IPS-18c (cell line): ENCODE measurements at regions not wholly inside any gene's neighbourhood (a gene's known extent, or its start where the extent isn't known, plus 50 kb on each side); places are given as distances from the start of the nearest gene placed in this dataset.
A peak's percentile ranks its signal among the peaks of the same experiment; 100 is the strongest.

Experiments used
- H3K4me3 ChIP-seq: 2 replicates; pipeline ENCODE4 v1.7.0; 2013; ENCODE audit warnings: low read depth, mild to moderate bottlenecking, low read length, moderate library complexity; ENCODE audit not compliant: insufficient read depth
- H3K9me3 ChIP-seq: one replicate; pipeline ENCODE4 v1.6.1; 2013; ENCODE audit warnings: mild to moderate bottlenecking, low read length, moderate library complexity; ENCODE audit not compliant: control insufficient read depth, insufficient read depth

DNA sequence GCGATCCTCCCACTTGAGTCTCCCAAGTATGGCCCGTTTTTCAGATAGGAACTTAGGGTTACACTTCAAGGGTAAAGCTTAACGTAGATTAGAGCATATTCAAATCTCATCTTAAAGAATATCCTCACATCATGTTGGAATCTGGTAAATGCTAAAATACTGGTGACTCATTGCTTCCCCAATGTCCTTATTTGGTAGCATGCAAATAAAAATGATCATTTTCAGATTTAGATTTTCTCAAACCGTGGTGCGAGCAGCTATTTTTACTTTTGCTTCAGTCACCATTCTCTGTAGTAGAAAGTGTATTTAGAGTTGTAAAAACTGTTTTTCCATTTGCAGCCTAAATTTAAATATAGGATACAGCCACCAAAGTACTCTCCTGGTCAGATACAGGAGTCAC, 101.5 kb upstream of the MAML3 start:
- no peak overlapping the region for H3K4me3 ChIP-seq
- H3K9me3 ChIP-seq, result no peaks in the 10 kb centered on the region

DNA sequence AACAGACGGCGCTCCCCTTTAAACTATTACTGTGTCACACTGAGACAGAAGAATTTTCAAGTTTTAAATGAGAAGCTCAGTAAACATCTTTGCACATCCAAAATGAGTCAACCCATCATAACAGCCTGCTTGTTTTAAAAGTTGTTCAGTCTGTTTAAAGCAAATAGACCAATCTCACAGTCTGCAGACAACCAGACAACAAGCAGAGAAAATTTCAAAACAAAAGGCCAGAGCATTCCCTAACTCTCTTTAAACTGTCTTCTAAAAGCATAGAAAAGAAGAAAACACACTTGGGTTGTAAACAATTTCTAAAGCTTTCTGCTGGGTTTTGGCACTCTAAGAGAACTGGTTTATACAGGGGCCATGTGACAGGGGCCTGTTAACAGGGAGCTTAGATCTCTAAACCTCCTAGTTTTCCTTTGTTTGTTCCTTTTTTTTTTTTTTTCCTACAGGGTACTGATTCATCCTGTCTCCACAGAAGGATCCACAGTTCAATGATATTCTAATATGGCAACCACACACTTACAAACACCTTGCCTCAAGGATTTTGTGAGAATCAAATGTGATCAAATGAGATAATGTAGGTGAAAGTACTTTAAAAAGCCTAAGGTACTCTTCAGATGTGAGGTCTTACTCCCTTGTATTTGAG, 100.8 kb upstream of the MAML3 start:
- Histone ChIP-seq H3K9me3 (no peaks in the 10 kb centered on the region), H3K4me3 (no peak overlapping the region)

GRCh38 chr4:140253556-140254027, 99.6 kb upstream of the MAML3 start:
- H3K4me3 ChIP-seq, result no peak overlapping the region; the same call in 1 of the 2 replicates
- H3K9me3 ChIP-seq, result no peaks in the 10 kb centered on the region

- peak overlapping the region; percentile 40 for H3K4me3 ChIP-seq
These were observed 99.0 kb upstream of the MAML3 start for GRCh38 chr4:140252742-140253555.

GRCh38 chr4:140252141-140252741, 98.3 kb upstream of the MAML3 start:
- Histone ChIP-seq H3K4me3 (peak overlapping the region; percentile 40), H3K9me3 (no peaks in the 10 kb centered on the region)

More at GRCh38 chr4:140252742-140253555, 99.0 kb upstream of the MAML3 start:
- no peaks in the 10 kb centered on the region for H3K9me3 ChIP-seq

DNA sequence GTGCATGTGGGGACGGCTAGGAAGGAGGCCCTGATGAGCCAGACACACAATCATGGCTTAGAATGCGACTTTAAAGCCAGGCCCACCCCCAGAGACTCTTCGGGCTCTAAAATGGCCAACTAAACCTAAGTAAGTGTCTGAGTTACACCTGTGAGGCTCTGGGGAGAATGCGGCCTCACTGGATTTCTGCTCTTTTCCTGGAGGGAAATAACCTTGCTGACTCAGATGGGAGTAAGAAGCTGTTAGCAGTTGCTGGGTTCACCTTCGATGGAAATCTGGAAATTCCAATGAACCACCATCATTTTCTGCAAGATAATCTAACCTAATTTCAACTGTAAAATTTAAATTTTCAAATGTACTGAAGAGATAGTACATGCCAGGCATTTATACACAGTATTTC, 97.6 kb upstream of the MAML3 start:
- Histone ChIP-seq H3K4me3 (no peak overlapping the region), H3K9me3 (no peaks in the 10 kb centered on the region)

GRCh38 chr4:140250989-140251552, 97.1 kb upstream of the MAML3 start:
- Histone ChIP-seq H3K9me3 (no peaks in the 10 kb centered on the region), H3K4me3 (no peak overlapping the region)

- no peak overlapping the region for H3K4me3 ChIP-seq
- H3K9me3 ChIP-seq, result no peaks in the 10 kb centered on the region
These were observed 95.4 kb upstream of the MAML3 start for GRCh38 chr4:140249351-140249750.

DNA sequence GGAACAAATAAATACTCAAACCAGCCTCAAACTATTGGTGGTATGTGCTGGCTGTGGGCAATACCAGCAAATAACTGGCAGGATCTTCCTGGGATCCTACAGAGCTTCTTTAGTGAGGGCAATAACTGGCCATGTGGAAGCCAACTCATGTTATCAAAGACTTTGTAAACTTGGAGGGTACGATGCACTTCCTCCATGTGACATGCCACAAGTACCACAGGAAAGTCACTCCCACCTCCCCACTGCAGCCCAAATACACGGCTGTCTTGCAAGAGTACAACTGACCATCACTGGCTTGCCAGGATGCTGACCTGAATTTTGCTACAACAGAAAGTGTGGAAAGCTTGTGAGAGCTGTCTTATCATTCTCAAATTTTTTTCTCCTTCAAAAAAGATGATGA, 93.3 kb upstream of the MAML3 start:
- H3K9me3 ChIP-seq, result no peaks in the 10 kb centered on the region
- no peak overlapping the region for H3K4me3 ChIP-seq

GRCh38 chr4:140246216-140246615, 92.2 kb upstream of the MAML3 start:
- Histone ChIP-seq H3K4me3 (no peak overlapping the region), H3K9me3 (no peaks in the 10 kb centered on the region)

- no peak overlapping the region for H3K4me3 ChIP-seq
- H3K9me3 ChIP-seq, result no peaks in the 10 kb centered on the region
These were observed 90.3 kb upstream of the MAML3 start for GRCh38 chr4:140244328-140244727.

- Histone ChIP-seq H3K4me3 (no peak overlapping the region), H3K9me3 (no peaks in the 10 kb centered on the region)
These were observed 89.3 kb upstream of the MAML3 start for GRCh38 chr4:140243278-140243753.

- Histone ChIP-seq H3K9me3 (no peaks in the 10 kb centered on the region), H3K4me3 (no peak overlapping the region)
These were observed 88.6 kb upstream of the MAML3 start for GRCh38 chr4:140242357-140243277.

DNA sequence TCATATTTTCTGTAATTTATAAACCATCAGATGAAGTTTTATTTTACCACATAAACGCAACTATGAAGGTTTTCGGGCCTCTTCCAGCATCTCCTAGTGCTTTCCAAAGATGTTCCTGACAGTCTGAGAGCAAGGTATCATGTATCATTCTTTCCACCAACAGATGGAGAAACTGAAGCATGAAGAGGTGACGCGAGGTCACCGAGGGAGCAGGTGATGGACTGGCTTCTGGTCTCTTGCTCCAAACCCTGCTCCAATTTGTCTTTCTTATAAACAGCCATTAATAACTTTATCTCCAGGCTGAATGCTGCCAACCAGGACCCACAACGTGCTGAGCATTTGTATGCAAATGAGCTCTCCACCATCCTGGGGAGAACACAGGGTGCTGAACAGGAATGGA, 86.3 kb upstream of the MAML3 start:
- Histone ChIP-seq H3K4me3 (no peak overlapping the region), H3K9me3 (no peaks in the 10 kb centered on the region)

GRCh38 chr4:140239311-140239710, 85.3 kb upstream of the MAML3 start:
- H3K9me3 ChIP-seq, result no peaks in the 10 kb centered on the region

DNA sequence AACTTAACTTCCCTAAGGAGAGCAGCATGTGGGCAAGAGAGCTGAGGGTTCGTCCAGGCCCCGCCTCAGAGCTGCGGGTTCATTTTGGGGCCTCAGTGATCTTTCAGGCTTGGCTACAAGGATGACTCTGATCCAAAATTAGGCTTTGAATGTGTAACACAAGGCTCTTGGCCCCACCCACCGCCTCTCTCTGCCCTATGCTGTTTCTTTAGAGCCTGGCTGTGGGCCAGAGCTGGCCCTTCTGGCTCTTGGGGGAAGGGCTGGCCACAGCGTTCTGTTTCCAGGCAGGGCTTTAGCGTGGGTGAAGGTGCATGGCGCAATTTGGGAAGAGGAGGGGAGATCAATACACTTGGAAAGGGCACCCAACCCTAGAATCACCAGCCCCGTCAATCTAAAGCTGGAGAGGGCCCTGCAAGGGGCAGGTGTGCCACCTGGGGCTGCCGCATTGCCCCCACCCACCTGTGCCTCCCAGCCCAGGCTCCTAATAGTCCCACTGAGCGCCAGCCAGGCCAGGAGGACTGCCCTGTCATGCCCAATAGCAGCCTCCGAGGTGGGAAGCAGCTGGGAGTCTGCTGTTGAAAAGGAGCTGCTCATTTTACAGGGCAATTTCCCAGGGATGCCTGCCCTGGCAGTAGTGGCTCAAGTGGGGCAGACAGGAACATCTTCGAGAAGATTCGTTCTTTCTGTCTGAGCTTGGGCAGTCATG, 84.5 kb upstream of the MAML3 start:
- H3K9me3 ChIP-seq, result no peaks in the 10 kb centered on the region
- no peak overlapping the region for H3K4me3 ChIP-seq

More at GRCh38 chr4:140239311-140239710, 85.3 kb upstream of the MAML3 start:
- H3K4me3 ChIP-seq, result no peak overlapping the region
